ENCODE measurements at regions not wholly inside any gene's neighbourhood (a gene's known extent, or its start where the extent isn't known, plus 50 kb on each side); places are given as distances from the start of the nearest gene placed in this dataset.

DNA sequence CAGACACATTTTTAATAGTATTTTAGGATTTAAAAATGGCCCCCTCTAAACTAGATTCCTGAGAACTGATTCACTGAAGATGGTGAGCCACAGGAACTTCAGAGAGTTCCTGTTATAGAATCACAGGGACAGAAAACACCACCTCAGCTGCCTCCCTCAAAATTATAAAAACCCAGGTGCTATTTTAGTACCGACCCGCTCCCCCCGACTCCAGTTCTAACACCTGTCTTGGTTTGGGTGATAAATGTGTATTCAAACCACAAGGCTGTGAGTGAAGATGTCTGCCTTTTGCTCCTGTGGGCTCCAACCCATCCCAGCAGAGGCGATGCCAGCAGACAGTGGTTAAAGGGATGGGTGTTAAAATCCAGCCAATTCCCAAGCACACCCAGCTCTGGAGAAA, 127.4 kb upstream of the LY86 start:
- Histone ChIP-seq H3K4me1 (no peaks in the 10 kb centered on the region), H3K36me3 (no peaks in the 10 kb centered on the region), H3K4me3 (no peak overlapping the region), H3K27ac (no peak overlapping the region), H3K27me3 (ENCODE audit: low read depth) (no peaks in the 10 kb centered on the region), H3K9me3 (no peaks in the 10 kb centered on the region)
- intact Hi-C loops (cut with DNase I), result no loop called here
- no peak for ATAC-seq
- DNase-seq, result no peak
- TF ChIP-seq, protein P1, sequence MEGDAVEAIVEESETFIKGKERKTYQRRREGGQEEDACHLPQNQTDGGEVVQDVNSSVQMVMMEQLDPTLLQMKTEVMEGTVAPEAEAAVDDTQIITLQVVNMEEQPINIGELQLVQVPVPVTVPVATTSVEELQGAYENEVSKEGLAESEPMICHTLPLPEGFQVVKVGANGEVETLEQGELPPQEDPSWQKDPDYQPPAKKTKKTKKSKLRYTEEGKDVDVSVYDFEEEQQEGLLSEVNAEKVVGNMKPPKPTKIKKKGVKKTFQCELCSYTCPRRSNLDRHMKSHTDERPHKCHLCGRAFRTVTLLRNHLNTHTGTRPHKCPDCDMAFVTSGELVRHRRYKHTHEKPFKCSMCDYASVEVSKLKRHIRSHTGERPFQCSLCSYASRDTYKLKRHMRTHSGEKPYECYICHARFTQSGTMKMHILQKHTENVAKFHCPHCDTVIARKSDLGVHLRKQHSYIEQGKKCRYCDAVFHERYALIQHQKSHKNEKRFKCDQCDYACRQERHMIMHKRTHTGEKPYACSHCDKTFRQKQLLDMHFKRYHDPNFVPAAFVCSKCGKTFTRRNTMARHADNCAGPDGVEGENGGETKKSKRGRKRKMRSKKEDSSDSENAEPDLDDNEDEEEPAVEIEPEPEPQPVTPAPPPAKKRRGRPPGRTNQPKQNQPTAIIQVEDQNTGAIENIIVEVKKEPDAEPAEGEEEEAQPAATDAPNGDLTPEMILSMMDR (IDR thresholded peaks at IDR 0.05), result no peak

DNA sequence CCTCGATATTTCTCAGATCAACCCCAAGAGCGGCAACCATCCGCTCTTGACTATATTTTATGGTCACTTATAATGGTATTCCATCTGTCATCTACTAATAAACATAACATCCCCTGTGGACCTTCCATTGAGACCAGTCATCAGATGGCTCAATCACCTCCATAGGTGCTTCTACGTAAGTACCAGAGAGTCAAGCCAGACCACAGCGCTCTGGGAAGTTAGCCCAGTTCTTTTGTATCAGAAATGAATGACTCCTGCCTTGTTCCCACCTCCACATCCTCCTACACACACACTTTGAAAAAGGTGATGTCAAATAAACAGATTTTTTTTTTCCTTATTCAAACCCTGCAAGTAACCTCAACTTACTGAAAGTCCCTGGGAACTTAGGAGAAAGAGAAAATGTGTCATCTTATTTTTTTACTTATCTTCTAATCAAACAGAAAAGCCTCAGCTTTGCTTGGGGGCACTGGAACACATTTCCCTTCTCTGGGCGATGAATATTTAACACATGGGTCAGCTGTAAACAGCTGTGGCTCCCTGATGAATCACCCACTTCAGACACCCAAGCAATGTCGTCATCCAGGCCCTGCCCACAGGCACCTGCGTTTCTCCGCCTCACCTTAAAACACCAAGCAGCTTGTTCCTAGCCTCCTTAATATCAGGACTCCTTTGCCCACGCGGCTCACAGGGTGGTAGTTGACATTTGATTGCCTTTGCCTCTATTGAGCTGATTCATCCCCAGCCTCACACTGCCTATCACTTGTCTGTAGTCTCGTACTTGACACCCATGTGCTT, 121.4 kb upstream of the LY86 start:
- ATAC-seq (peak in 1 of 2 donors; percentile 69), DNase-seq (no peak)
- no peaks in the 10 kb centered on the region for H3K36me3 ChIP-seq
- TF ChIP-seq, protein P1 (IDR thresholded peaks at IDR 0.05), result no peak
- no peaks in the 10 kb centered on the region for H3K27me3 ChIP-seq (ENCODE audit: low read depth)
- intact Hi-C loops (cut with DNase I), result no loop called here
- H3K9me3 ChIP-seq, result peaks cover 4% of the 10 kb centered on the region
- no peak overlapping the region for H3K4me3 ChIP-seq
- H3K27ac ChIP-seq, result no peak overlapping the region
- no peaks in the 10 kb centered on the region for H3K4me1 ChIP-seq

DNA sequence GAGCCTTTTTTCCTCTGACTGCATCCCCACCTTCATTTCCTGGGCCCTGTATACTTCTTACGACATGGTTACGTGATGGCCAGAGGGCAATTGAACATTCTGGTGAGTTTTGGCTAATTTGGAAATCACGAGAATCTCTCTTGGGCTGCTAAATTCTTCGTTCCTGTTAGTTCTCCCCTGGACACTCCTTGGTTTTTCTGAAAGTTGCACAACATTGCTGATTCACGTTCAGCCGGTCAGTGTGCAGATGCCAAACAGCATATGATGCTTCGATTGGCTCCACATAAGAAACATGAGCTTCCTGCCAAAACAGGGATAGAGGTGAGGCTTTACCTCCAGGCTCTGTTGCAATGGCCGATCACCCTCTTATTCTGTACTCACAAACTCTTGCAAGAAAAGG, 119.4 kb upstream of the LY86 start:
- Histone ChIP-seq H3K27ac (no peak overlapping the region), H3K27me3 (ENCODE audit: low read depth) (no peaks in the 10 kb centered on the region), H3K4me3 (no peak overlapping the region), H3K9me3 (peaks cover 4% of the 10 kb centered on the region), H3K4me1 (no peaks in the 10 kb centered on the region), H3K36me3 (no peaks in the 10 kb centered on the region)
- ATAC-seq, result peak in 1 of 2 donors; percentile 48
- TF ChIP-seq, protein P1 (IDR thresholded peaks at IDR 0.05), result no peak
- intact Hi-C loops (cut with DNase I), result no loop called here
- DNase-seq, result no peak

DNA sequence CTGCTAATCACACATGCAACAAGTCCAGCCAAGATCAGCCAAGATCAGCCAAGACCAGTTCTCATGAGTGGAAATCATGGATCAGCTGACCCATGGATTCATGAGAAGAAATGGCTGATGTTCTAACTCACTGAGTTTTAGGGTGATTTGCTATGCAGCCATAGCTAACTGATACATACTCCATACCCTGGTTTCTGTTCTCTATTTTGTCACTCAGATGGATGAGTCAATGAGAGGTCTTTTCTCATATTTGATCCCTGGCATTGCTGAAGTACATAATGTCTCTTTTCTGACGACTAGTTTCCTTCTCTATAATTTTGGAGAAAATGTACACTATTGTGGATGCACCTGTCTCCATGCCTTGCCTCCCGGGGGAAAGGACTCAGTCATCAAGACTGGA, 118.4 kb upstream of the LY86 start:
- peaks cover 4% of the 10 kb centered on the region for H3K9me3 ChIP-seq
- TF ChIP-seq, protein P1 (IDR thresholded peaks at IDR 0.05), result no peak
- no peaks in the 10 kb centered on the region for H3K27me3 ChIP-seq (ENCODE audit: low read depth)
- H3K27ac ChIP-seq, result no peak overlapping the region
- DNase-seq (no peak), ATAC-seq (no peak)
- H3K36me3 ChIP-seq, result no peaks in the 10 kb centered on the region
- H3K4me1 ChIP-seq, result no peaks in the 10 kb centered on the region
- intact Hi-C loops (cut with DNase I), result no loop called here
- H3K4me3 ChIP-seq, result no peak overlapping the region

DNA sequence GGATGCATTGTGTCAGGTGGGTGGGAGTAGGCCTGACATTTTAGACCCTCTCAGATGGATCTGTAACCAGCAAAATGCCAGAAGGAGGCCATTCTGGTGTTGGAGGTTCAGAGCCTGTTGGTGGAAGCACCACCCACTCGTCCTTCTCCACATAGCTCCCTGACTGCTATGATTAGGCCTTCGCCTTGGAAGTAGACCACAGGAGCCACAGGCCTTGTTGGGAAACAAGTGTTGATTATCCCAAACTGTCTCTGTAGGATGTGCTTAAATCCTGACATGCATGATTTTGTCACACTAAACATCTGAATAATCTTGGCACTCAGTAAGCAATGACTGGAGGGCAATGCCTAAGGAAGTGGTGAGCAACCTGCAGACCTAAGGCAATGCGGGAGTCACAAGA, 117.2 kb upstream of the LY86 start:
- H3K9me3 ChIP-seq, result peaks cover 4% of the 10 kb centered on the region
- H3K36me3 ChIP-seq, result no peaks in the 10 kb centered on the region
- no peaks in the 10 kb centered on the region for H3K27me3 ChIP-seq (ENCODE audit: low read depth)
- H3K27ac ChIP-seq, result no peak overlapping the region
- DNase-seq (no peak), ATAC-seq (no peak)
- intact Hi-C loops (cut with DNase I), result no loop called here
- H3K4me3 ChIP-seq, result no peak overlapping the region
- H3K4me1 ChIP-seq, result no peaks in the 10 kb centered on the region
- TF ChIP-seq, protein P1 (IDR thresholded peaks at IDR 0.05), result no peak
